ENCODE measurements at regions not wholly inside any gene's neighbourhood (a gene's known extent, or its start where the extent isn't known, plus 50 kb on each side); places are given as distances from the start of the nearest gene placed in this dataset.
A peak's percentile ranks its signal among the peaks of the same experiment; 100 is the strongest.

- Mint-ChIP-seq H3K4me1 (peaks cover 2 to 11% of the 10 kb centered on the region in 2 experiments; a peak in 2 of 4 replicates), H3K27ac (0 out of 7 replicates have a peak overlapping the region, but pooled peaks of 1 of the 3 experiments have one; percentile 57), H3K27me3 (ENCODE audit: low read depth) (peaks cover 5% of the 10 kb centered on the region; the same call in 1 of the 2 replicates), H3K4me3 (no peak overlapping the region), H3K36me3 (ENCODE audit: insufficient read depth in 1 of 3, low read depth in 3 of 3) (no peaks in the 10 kb centered on the region; a peak in 1 of 7 replicates), H3K9me3 (no peaks in the 10 kb centered on the region)
- no peaks in the 10 kb centered on the region for H3K27me3 ChIP-seq (ENCODE audit: insufficient read depth, low read length)
- WGBS (ENCODE audit: extremely low coverage, insufficient read length, low lambda C conversion rate), result no CpG with 5 or more reads among the region's 1 CpG
- no peak overlapping the region for H3T11ph ChIP-seq (ENCODE audit: low read length)
- H3K27ac ChIP-seq (ENCODE audit: insufficient read length, low read depth, low read length), result no peak overlapping the region
- H2BK120ac ChIP-seq (ENCODE audit: low read depth, low read length, poor library complexity, severe bottlenecking), result no peak overlapping the region
- H2BK20ac ChIP-seq (ENCODE audit: low read depth, low read length, poor library complexity, severe bottlenecking), result no peak overlapping the region
- no peak overlapping the region for H2BK15ac ChIP-seq (ENCODE audit: low read depth, low read length)
- no peaks in the 10 kb centered on the region for H3K9me3 ChIP-seq (ENCODE audit: control insufficient read depth, low read depth, low read length)
- DNase-seq, result no peak
- no peak overlapping the region for H3K56ac ChIP-seq (ENCODE audit: insufficient read length, low read depth, low read length)
- H2AFZ ChIP-seq (ENCODE audit: low read length), result no peak overlapping the region
- H4K8ac ChIP-seq (replicated peaks; ENCODE audit: insufficient read length, low read depth, low read length), result no peak overlapping the region
- no peak overlapping the region for H2BK12ac ChIP-seq (ENCODE audit: insufficient read length, low read depth, low read length)
- no peaks in the 10 kb centered on the region for H3K23me2 ChIP-seq (ENCODE audit: insufficient read length, low read depth, low read length, poor library complexity, severe bottlenecking)
- H3K4ac ChIP-seq (ENCODE audit: low read depth, low read length), result no peak overlapping the region
- H3K4me1 ChIP-seq (ENCODE audit: insufficient read depth, low read length), result no peaks in the 10 kb centered on the region
- H3K79me1 ChIP-seq (ENCODE audit: insufficient read depth, low read depth, low read length, poor library complexity, severe bottlenecking), result no peaks in the 10 kb centered on the region
- no peak overlapping the region for H3K23ac ChIP-seq (ENCODE audit: insufficient read length, low read depth, low read length)
- no peak overlapping the region for H4K91ac ChIP-seq (ENCODE audit: insufficient read length, low read depth, low read length)
- no peak overlapping the region for H3K14ac ChIP-seq (ENCODE audit: insufficient read depth, low read length)
- no peak overlapping the region for H4K5ac ChIP-seq (ENCODE audit: insufficient read length, low read depth, low read length)
- H2AK5ac ChIP-seq (ENCODE audit: insufficient read length, low read length), result no peak overlapping the region
- no peaks in the 10 kb centered on the region for H3K79me2 ChIP-seq (ENCODE audit: insufficient read depth, low read length)
- H2BK5ac ChIP-seq (ENCODE audit: insufficient read length, low read length), result no peak overlapping the region
- H3K9ac ChIP-seq (ENCODE audit: extremely low read depth, insufficient read length, low read length), result no peak overlapping the region
- H3K18ac ChIP-seq (ENCODE audit: insufficient read length, low read depth, low read length), result no peak overlapping the region
- no peaks in the 10 kb centered on the region for H4K20me1 ChIP-seq (ENCODE audit: control insufficient read depth, insufficient read depth, insufficient read length)
- no peak for TF ChIP-seq CTCF (conservative IDR thresholded peaks at IDR 0.05)
- H3K4me2 ChIP-seq (ENCODE audit: insufficient read depth, insufficient read length, low read length), result no peak overlapping the region
Observed at GRCh38 chr7:31420948-31421347, 80.4 kb upstream of the NEUROD6 start.
